Daoy (cell line): ENCODE measurements at regions not wholly inside any gene's neighbourhood (a gene's known extent, or its start where the extent isn't known, plus 50 kb on each side); places are given as distances from the start of the nearest gene placed in this dataset.
"Not testable (repeated sequence)": the region's sequence is repeated elsewhere in the genome, so short reads cannot be mapped to it uniquely, and the experiment has no call there.

Source experiments
- DNase-seq: peaks from one replicate; pipeline ENCODE4 v3.0.0-alpha.2; 2015; ENCODE audit warnings: low read depth

DNA sequence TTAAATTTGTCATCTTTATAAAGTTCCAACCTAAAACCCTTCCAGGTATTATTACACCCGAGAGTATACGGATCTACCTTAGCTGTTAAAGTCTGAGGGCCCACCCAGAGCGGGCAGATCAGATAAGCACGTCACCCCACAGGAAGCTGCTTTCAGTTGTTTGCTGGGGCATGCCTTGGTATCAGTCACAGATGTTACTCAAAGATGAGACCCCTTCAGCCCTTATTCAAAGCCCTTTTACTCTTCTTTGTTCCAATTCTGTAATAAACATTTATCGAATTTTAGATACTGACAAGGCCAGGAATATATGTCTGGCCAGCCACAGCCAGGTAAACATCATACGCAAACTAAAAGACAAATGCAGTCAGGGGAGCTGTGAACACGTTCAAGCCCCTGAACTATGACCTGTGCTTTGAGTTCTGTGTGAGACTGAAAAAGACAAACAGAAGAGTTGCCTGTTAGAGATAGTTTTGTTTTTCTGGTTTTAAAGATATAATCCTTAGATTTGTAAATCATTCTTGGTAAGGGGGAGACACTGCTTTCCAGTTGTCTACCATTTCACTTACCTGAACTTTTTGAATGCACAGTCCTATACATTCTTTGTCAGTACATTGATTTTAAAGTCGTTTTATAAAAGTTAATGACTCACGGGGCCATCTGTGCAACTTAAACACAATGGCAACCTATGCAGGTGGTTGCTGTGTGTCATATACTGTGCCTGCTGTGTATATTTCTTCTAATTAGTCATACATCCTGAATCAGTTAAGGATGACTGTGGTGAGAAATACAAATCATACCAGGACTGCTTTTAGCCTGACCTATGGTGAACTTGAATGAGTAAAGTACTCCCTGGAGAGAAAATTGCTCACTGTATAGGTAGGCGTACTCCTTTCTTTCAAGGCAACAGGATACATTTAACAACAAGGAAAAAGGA is 100.5 kb upstream of the ITPRID2 start:
- DNase-seq = peak; percentile 90

DNA sequence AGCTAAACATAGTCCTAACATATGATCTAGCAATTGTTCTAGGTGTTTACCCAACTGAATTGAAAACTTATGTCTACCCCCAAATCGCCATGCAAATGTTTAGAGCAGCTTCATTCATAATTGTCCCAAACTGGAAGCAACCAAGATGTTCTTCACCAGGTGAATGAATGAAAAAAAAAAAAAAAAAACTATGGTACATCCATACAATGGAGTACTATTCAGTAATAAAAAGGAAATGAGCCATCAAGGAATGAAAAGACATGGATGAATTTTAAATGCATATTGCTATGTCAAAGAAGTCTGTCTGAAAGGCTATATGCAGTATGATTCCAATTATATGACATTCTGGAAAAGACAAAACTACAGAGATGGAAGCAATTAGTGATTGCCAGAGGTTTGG is 98.6 kb upstream of the ITPRID2 start:
- DNase-seq = no peak

DNA sequence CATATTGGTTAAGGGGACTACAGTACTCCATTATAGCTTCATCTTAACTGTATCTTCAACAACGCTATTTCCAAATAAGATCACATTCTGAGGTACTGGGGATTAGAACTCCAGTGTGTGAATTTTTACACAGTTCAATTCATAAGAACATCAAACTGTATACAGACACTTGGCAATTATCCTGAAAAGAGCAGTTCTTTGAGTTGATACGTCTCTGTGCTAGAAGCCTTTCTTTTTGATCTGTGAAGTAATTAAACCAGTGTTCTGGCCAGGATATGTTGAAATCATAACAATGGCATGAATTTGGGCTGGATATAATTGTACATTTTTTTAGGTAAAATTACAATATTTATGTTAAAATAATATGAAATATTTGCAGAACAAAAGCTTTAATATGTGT is 93.5 kb upstream of the ITPRID2 start:
- no peak for DNase-seq

DNA sequence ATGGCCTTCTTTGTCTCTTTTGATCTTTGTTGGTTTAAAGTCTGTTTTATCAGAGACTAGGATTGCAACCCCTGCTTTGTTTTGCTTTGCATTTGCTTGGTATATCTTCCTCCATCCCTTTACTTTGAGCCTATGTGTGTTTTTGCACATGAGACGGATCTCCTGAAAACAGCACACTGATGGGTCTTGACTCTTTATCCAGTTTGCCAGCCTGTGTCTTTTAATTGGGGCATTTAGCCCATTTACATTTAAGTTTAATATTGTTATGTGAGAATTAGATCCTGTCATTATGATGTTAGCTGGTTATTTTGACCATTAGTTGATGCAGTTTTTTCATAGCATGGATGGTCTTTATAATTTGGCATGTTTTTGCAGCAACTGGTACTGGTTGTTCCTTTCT is 89.2 kb upstream of the ITPRID2 start:
- DNase-seq = not testable (repeated sequence)

DNA sequence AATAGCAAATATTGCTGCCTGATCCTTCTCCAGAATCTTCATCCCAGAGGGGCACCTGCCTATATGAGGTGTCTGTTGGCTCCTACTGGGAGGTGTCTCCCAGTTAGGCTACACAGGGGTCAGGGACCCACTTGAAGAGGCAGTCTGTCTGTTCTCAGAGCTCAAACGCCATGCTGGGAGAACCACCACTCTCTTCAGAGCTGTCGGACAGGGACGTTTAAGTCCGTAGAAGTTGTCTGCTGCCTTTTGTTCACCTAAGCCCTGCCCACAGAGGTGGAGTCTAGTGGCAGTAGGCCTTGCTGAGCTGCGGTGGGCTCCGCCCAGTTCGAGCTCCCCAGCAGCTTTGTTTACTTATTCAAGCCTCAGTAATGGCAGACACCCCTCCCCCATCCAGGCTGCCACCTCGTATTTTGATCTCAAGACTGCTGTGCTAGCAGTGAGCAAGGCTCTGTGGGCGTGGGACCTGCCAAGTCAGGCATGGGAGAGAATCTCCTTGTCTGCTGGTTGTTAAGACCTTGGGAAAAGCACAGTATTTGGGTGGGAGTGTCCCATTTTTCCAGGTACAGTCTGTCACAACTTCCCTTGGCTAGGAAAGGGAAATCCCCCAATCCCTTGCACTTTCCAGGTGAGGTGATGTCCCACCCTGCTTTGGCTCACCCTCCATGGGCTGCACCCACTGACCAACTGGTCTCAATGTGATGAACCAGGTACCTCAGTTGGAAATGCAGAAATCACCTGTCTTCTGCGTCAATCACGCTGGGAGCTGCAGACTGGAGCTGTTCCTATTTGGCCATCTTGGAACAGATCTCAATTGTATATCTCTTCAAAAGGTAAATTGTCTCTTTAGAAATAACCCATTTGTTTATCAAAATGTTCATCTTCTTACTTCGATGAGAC is 87.4 kb upstream of the ITPRID2 start:
- peak; percentile 44 for DNase-seq

DNA sequence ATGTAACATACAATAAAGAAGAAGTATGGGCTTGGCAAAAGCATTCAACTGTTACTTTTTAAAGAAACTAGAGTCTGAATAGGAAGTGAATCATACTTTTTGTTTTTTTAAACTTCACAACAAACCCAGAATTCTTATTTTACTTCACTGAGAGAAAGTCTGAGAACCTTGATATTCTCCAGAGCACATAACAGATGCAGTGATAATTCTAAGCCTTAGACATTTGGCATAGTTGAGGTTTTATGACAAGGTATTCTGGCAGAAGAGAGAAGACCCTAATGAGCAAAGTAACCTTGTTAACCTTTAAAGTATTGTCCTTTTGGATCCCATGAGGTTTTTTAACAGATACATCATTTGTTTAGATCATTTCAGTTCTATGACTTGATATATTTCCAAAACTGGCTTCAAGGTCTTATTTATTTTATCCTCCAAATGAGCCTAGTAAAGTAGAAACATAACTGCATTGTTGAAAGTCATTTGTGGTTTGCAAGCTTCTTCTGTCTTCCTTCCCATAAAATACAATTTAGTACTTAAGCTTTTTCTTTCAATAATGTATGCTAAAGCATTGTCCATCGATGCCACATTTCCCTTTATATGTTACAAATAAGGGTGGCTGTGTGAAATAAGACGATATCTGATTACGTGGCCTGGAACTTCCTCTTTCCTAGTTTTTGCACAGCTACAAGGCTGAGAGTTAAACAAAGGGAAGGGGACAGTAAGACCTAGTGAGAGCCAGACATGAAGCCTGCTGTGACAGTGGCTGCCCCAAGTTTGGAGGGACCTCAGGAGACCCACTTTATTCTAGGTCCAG is 86.1 kb upstream of the ITPRID2 start:
- no peak for DNase-seq

DNA sequence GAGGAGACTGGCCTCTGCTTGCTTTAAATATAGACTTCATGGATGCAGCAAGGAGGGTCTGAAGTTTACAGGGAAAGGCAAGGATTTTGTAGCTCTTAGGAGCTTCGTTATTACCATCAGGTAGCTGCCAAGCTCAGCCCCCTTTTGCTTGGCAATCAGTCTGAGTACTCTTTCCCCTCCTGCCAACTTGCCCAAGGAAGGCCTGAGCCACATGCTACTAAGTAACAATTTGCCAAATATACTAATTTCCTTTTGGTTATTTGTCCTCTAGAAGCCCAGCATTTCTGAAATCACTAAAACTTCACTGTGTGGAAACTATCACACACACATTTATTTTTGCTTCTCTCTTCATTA is 85.5 kb upstream of the ITPRID2 start:
- no peak for DNase-seq

DNA sequence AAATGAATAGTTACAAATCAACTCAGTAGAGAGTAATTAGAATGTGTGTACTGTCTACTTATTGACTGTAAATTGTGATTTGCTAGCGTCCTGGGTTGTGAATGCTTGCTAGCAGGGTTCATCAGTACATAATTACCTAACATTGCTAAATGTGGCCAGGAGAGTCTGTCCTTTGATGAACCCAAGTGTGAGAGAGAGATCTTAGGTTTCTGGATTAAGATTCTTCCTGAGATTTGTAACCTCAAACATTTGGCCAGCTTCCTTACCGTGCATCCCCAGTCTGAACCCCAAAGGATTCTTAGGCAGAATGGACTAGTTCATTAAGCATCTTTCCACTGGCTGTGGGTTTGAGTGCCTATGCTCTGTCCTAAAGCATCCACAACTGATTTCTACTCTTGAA is 84.0 kb upstream of the ITPRID2 start:
- no peak for DNase-seq

DNA sequence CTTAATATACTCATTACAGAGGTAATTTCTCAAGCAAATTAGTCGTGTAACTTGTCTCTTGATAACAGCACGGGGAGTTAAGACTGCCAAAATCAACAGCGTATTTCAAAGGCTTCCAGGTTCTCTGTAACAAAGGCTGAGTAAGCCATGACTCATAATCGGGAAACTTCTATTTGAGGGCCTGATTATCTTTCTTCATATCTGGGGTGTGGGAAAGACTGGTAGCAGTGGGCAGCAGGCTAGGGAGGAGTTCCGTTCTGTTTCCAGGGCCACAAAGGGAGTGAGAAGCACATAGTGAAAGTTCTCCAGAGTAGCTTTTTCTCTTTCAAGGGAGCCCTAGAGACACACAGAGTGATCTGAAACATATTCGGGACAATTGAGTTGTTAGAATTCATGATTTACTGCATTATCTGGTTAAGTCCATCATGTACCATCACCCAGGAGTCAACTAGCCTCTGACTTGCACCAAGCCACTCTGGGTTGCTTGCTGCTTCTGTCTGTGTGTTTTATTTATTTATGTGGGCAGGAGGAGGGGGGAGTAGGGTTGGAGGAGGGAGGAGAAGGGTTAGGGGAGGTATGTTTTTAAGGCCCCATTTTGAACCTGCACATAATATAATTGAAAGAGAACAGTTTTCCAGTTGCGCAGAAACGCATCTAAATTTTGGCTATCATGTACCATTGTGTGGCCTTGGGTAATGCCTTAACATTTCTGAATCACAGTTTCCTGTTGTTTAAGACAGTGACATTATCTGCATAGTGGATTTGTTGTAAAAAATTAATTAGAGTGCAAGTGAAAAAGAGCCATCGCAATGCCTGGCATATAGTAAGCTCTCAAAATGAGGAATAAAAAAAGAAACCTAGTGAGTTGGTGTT is 80.5 kb upstream of the ITPRID2 start:
- peak; percentile 93 for DNase-seq

DNA sequence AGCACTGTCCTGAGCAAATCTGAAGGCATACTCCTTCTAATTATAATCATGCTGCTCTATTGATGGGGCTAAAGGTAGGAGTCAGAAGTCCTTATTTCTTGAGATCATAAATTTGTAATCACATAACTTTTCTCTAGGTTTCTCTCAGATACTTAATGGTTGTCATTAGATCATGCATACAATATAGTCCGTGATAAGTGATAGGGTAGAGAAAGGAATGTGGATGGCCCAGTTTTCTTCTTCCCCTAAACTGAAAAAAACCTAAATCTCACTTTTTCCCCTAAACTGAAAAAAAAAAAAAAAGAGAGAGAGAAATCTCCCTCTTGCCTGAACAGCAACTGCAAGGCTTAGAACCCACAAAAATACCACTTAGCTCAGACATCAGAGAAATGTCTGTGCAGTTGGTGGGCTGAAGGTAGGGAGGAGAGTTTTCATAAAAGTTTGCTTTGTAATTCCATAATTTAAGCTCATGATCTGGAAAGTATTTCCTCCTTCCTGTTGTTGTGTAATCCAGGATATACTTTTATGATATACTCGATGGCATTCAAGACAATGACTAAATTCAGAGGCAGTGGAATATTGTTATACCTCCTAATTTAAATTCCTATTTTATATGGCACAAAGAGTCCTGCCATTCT is 79.3 kb upstream of the ITPRID2 start:
- DNase-seq = no peak

DNA sequence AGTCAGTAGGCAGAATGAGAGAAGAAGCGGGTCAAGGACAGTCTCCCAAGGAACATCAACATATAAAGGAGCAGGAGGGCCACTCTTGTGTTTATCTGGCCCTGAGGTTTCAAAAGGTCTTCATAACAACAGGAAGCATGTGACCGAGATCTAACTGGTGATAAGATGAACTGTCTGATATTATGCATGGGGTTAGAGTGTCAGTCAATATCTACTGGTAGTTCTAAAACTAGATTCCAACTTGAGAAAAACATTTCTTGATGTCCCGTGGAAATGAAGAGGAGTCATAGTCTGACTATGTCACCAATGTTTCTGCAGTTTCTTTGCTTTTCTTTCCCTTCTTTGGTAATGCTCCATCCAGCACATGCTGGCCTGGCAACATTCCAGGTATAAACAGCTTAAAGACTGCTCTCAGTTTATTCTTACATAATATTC is 77.5 kb upstream of the ITPRID2 start:
- DNase-seq = no peak

DNA sequence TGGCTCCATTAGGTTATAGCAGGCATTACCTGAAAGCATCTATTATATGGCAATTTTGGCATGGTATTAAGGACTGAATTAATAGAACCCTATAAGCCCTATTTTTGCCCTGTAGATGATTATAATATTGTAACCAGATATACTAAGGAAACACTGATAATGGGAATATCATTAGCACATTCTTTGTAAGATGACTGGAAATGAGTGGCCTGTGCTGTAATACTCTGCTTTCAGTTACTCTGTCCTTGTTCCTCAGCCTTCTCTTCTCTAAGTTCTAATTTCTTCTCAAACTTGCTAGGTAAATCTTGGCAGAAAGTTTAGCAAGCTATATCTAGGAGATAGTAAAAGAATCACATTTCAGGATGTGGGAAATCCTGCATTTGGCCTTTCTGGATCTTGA is 74.0 kb upstream of the ITPRID2 start:
- no peak for DNase-seq

DNA sequence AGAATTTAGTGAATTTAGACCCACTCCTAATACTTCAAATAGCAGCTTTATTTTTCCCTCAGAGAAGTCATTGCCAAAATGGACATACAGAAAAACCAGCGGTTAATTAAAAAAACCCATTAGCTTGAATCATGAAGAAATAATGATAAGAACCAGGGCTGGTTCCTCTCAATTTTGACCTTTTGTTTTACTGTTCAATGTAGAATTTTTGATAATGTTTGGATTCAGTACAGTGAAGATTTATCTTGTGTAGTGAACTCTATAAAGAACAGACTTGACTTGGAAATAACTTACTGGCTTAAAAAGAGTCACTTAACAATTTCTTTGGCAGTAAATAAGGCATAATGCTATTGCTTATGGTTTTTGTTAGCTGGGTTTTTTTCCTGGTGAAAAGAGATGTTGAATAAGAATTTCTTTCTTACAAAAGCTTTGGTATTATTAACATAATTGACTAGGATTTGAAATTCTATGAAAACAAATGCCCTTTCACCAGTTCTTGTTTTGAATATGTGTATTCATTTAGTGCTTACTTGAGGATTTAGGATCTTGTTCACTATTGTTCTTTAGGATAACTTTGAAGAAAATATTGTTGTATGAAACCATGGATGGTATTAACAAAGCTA is 73.4 kb upstream of the ITPRID2 start:
- DNase-seq = no peak

DNA sequence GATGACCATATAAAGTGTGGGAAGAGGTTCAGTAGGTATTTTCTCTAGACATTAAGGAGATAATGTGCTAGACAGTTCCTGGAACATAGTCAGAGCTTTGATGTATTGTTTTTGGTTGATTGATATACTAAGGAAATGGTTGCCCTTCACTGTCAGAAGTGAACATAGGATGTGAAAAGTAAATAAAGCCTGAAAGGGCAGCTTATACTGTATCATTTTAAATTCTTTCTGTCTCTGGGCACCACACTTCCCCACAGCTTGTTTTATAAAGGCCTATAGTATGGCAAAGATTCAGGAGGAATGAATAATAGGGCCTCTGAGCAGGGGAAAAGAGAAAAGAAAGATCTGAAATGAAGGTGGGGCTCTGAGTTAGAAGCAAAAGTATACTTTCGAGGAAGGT is 72.7 kb upstream of the ITPRID2 start:
- no peak for DNase-seq

DNA sequence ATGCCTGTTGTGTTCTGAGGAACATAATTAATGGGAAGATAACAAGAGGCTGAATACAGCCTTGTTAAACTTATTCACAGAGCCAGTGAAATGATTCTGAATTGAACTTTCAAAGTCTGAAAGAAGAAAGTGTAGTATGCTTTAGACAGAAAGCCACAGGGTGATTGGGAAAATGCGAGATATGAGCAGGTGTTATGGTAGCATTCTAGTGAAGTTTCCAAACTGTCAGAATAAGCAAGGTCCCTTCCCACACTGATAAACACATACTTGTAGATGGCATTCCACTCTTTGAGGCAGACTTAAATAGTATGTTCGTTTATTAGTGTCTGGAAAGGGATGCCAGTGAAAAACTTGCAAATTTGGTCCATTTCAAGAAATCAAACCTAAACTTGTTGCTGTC is 70.5 kb upstream of the ITPRID2 start:
- no peak for DNase-seq

DNA sequence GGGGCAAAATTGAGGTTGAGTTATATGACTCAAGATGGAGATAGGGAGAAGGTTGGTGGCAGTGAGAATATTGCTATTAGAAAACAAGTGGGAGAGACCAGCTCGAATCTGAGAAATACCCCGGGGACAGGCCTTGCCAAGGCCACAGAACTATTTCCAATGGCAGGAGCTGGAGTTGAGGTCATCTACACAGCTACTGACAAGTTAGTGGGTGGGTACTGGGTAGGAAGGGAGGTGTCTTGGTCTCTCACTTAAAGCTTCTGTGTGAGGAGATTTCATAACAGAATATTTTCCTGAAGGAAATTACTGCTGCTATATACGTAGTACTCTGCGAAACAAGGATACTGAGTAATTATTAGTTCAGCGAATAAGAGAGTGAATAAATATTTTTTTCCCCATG is 69.4 kb upstream of the ITPRID2 start:
- no peak for DNase-seq

DNA sequence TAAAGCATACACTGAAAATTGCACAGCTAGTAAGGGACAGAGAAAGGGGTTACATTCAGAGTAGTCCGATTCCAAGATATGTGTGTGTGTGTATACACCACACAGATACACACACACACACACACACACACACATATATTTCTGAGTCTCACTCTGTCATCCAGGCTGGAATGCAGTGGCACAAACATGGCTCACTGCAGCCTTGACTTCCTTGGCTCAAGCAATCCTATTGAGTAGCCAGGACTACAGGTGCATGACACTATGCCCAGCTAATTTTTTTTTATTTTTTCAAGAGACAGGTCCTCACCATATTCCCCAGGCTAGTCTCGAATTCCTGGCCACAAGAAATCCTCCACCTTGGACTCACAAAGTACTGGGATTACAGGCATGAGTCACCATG is 68.1 kb upstream of the ITPRID2 start:
- peak; percentile 39 for DNase-seq

DNA sequence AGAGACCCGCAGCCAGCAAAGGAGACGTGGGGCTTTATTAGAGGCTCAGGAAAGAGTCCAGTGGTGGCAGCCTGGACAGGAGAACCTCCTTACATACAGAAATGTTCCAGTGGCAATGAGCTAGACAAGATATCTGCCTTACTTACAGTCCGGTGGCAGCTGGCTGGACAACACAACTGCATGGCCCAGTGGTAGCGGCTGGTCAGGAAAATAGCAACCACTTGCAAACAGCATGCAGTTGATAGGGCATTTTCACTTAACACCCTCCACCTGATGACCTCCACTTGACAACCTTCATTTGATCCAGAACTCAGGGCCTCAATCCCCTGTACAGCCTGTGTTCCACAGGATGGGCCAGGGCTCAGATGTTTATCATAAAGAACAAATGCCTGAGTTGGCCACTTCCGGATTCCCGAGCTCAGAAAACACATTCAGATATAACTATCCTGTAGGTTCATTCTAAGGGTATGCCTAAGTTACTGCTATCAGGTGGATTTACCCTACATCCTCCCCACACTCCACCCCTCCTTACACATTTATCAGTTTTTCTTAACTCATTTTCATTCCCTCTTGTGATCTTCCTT is 63.3 kb upstream of the ITPRID2 start:
- no peak for DNase-seq

DNA sequence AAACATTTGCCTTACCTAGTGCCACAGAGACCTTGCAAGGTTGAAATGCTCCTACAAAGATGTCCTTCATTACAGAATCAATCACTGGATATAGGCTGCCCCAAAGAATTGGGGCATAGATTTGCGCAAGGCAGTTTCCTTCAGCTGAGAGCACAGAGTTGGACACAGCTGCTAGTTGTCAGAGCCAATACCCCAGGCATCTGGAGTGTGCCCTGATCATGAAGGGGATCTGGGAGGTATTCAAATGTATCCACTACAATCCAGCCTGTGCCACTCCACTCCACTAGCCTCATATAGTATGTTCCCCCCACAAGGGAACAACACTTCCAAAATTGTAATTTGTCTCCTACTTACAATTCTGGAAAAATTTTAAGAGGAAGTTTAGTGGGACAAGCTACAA is 62.3 kb upstream of the ITPRID2 start:
- DNase-seq = no peak

DNA sequence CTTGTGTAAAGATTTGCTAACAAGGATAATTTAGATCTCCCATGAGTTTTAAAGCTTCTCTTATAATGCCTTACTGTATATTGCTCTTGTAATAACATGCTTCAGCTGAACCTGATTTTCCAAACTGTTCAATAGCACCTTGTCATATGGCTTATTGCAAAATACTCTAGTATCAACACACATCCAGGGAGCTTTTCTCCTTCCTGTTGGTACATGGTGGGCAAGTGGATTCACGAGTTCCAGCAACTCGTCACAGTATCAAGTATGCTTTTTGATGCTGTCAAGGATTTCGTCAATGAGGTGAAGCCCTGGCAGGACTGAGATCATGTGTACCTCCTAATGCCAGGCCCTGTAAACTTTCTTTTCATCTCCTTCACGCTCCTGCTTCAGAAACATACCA is 59.5 kb upstream of the ITPRID2 start:
- no peak for DNase-seq
